ENCODE measurements at regions not wholly inside any gene's neighbourhood (a gene's known extent, or its start where the extent isn't known, plus 50 kb on each side); places are given as distances from the start of the nearest gene placed in this dataset.

- TF ChIP-seq CTCF (IDR thresholded peaks at IDR 0.05): no peak
- TF ChIP-seq JUN (CRISPR knock-in tag; IDR thresholded peaks at IDR 0.05): no peak
- TF ChIP-seq ZNF121 (CRISPR knock-in tag; IDR thresholded peaks at IDR 0.05): no peak
- no peak for TF ChIP-seq USF2 (CRISPR knock-in tag; IDR thresholded peaks at IDR 0.05)
- no peak for TF ChIP-seq HMGXB4 (CRISPR knock-in tag; IDR thresholded peaks at IDR 0.05)
- TF ChIP-seq MAX (CRISPR knock-in tag; IDR thresholded peaks at IDR 0.05): no peak
These were observed 215.7 kb upstream of the SPIN4 start for GRCh38 chrX:63566856-63567255.

All from WTC11 (cell line).